HepG2 (cell line): ENCODE measurements at regions not wholly inside any gene's neighbourhood (a gene's known extent, or its start where the extent isn't known, plus 50 kb on each side); places are given as distances from the start of the nearest gene placed in this dataset.

Source experiments
- ATAC-seq: fragments of 200-7000 bp; cut with Tn5 transposase; 3 replicates; pipeline ENCODE4 v1.9.1; 2020; ENCODE audit warnings: mild to moderate bottlenecking, moderate library complexity
- BruUV-seq: library from RNA; stranded (reverse); fragments of 400-500 nt; replicated peaks from 2 replicates; lab custom pipeline; 2021; lab: Mats Ljungman, UMichigan
- CTCF ChIA-PET: fragments of 300-600 bp; formaldehyde crosslinking; extraction: SDS; loops from one replicate; lab custom pipeline; 2021; ENCODE audit warnings: low total read pairs, inconsistent platforms, low intra/inter-chr PET ratio; lab: Yijun Ruan, JAX
- POLR2A ChIA-PET: fragments of 350-600 bp; sonication (Branson Sonifier 250); formaldehyde crosslinking; loops from one replicate; lab custom pipeline; 2020; ENCODE audit warnings: antibody characterized with exemption, inconsistent platforms; lab: Yijun Ruan, JAX
- DNase-seq: peaks from one replicate; pipeline ENCODE4 v3.0.0-alpha.2; 2015; ENCODE audit warnings: low spot score
- FAIRE-seq: peaks from 3 replicates; lab custom pipeline; 2011; peaks lifted over from hg19 to GRCh38; lab: Jason Lieb, UNC
- H2AFZ ChIP-seq: one replicate; pipeline ENCODE4 v1.6.1; 2011; ENCODE audit warnings: low read length, inconsistent platforms
- H3K27ac ChIP-seq: fragments of 300-600 bp; 3 replicates; pipeline ENCODE4 v1.8.0; 2011; ENCODE audit warnings: mixed run types, mild to moderate bottlenecking, mixed read lengths, low read length, inconsistent platforms; ENCODE audit not compliant: insufficient read depth; ENCODE audit errors: extremely low read length
- H3K27me3 ChIP-seq, 2 experiments: fragments of 200-600 bp in 1 of 2; 2 replicates in 1 of 2; 3 replicates in 1 of 2; pipeline versions ENCODE4 v1.6.0 to v1.8.0; 2011; ENCODE audit warnings: low read length in 2 of 2, mild to moderate bottlenecking in 2 of 2, moderate library complexity in 2 of 2, inconsistent platforms in 1 of 2; ENCODE audit not compliant: insufficient read depth in 2 of 2, control insufficient read depth in 1 of 2
- H3K36me3 ChIP-seq, 2 experiments: fragments of 200-600 bp in 1 of 2; replicated peaks in 1 of 2; 2 replicates in 1 of 2; 3 replicates in 1 of 2; pipeline versions ENCODE4 v1.5.1 to v1.8.0; 2011; ENCODE audit warnings: low read length in 2 of 2, inconsistent platforms in 1 of 2; ENCODE audit not compliant: insufficient read depth in 2 of 2, control insufficient read depth in 1 of 2
- H3K4me1 ChIP-seq: 2 replicates; pipeline ENCODE4 v1.5.1; 2012; ENCODE audit warnings: low read length, inconsistent platforms; ENCODE audit not compliant: insufficient read depth
- H3K4me2 ChIP-seq: 2 replicates; pipeline ENCODE4 v1.6.0; 2011; ENCODE audit warnings: low read depth, low read length, inconsistent platforms
- H3K4me3 ChIP-seq, 3 experiments: fragments of 200-600 bp in 1 of 3; sonication (generic), shearing (Covaris generic) in 1 of 3; replicated peaks in 1 of 3; 2 replicates each; pipeline ENCODE4 v1.5.1; 2011 to 2016; ENCODE audit warnings: low read length in 3 of 3, inconsistent platforms in 2 of 3, low read depth in 2 of 3, mild to moderate bottlenecking in 2 of 3, control low read depth in 1 of 3, mixed read lengths in 1 of 3; ENCODE audit not compliant: insufficient read depth in 1 of 3
- H3K79me2 ChIP-seq: one replicate; pipeline ENCODE4 v1.6.1; 2011; ENCODE audit warnings: low read length, inconsistent platforms; ENCODE audit not compliant: insufficient read depth
- H3K9ac ChIP-seq: 2 replicates; pipeline ENCODE4 v1.6.0; 2011; ENCODE audit warnings: mild to moderate bottlenecking, low read depth, low read length, inconsistent platforms; ENCODE audit not compliant: insufficient read depth
- H3K9me3 ChIP-seq: 2 replicates; pipeline ENCODE4 v1.5.1; 2012; ENCODE audit warnings: mild to moderate bottlenecking, low read length
- H4K20me1 ChIP-seq: 2 replicates; pipeline ENCODE4 v1.6.0; 2011; ENCODE audit warnings: inconsistent platforms, mild to moderate bottlenecking, low read length, moderate library complexity; ENCODE audit not compliant: insufficient read depth
- ARID4A ChIP-seq: sonication (generic); formaldehyde crosslinking; IDR thresholded peaks from 2 replicates; pipeline ENCODE4 v1.5.0; 2020; ENCODE audit warnings: mild to moderate bottlenecking, missing genetic modification reagents, borderline replicate concordance
- ARNTL ChIP-seq: sonication (generic); formaldehyde crosslinking; IDR thresholded peaks from 2 replicates; pipeline ENCODE4 v1.4.0; 2020; ENCODE audit warnings: mild to moderate bottlenecking, missing genetic modification reagents
- ATF7 ChIP-seq, 2 experiments: fragments of 450-650 bp in 1 of 2; sonication (generic) in 1 of 2; formaldehyde crosslinking in 1 of 2; IDR thresholded peaks; 2 replicates each; pipeline versions ENCODE4 v1.4.0 to v1.6.1; 2016 to 2020; ENCODE audit warnings: antibody characterized with exemption in 1 of 2, mild to moderate bottlenecking in 1 of 2, missing genetic modification reagents in 1 of 2
- MAF1 ChIP-seq: sonication (generic); formaldehyde crosslinking; IDR thresholded peaks from 2 replicates; pipeline ENCODE4 v1.5.0; 2020; ENCODE audit warnings: missing genetic modification reagents, borderline replicate concordance
- PRPF4 ChIP-seq: fragments of 200-400 bp; formaldehyde crosslinking; IDR thresholded peaks from 2 replicates; pipeline ENCODE4 v1.6.1; 2016; ENCODE audit warnings: low read length, low read depth; ENCODE audit not compliant: poor library complexity, severe bottlenecking
- ZFP36 ChIP-seq: fragments of 150-350 bp; IDR thresholded peaks from 2 replicates; pipeline ENCODE4 v1.6.1; 2018; ENCODE audit warnings: borderline replicate concordance, low read length, low read depth; ENCODE audit not compliant: partially characterized antibody
- ZNF337 ChIP-seq: sonication (generic); formaldehyde crosslinking; IDR thresholded peaks from 2 replicates; pipeline ENCODE4 v1.5.1; 2020; ENCODE audit warnings: missing genetic modification reagents, low read depth, mild to moderate bottlenecking, borderline replicate concordance
- ZNF614 ChIP-seq: IDR thresholded peaks from 2 replicates; pipeline ENCODE4 v1.6.1; 2018; ENCODE audit warnings: missing biosample characterization, missing genetic modification reagents, inconsistent platforms, borderline replicate concordance
- WGBS: methylation state at CpG from one replicate; pipeline ENCODE4 v1.1.6; 2017; ENCODE audit warnings: low lambda C conversion rate; 5-methylcytosine and 5-hydroxymethylcytosine counted together
- in situ Hi-C: cut with HindIII; loops from 2 replicates; pipeline ENCODE4 v1.10.0; 2017; ENCODE audit warnings: low pct_unique_long_range_greater_than_20kb; ENCODE audit not compliant: extremely low pct_ligation_motif_present
- intact Hi-C: fragments of 100-400 bp; cut with micrococcal nuclease; formaldehyde crosslinking; loops from one replicate; pipeline ENCODE4 v1.10.0; 2022; ENCODE audit not compliant: unreplicated experiment
- TF ChIP-seq, protein P1 (sequence below): fragments of 450-650 bp; IDR thresholded peaks from 2 replicates; pipeline ENCODE4 v1.6.1; 2017; ENCODE audit warnings: mild to moderate bottlenecking

DNA sequence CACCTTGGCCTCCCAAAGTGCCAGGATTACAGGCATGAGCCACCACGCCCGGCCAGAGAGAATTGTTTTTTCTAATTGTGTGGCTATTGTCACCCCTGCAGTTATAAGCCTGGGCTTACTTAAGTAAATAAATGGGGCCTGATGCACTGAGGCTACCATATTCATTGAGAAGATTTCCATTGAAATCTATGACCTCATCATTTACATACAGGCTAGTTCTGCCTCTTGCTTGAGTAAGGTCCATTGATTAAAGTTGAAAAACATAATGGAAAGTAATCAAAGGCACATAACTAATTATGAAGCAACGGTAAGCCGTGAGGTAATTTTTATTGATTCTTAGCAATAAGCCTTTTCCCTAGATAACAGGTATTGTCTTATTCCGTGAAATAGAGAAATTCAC lies 788.9 kb downstream of the ADGRL2 start:
- ChIA-PET POLR2A (no interaction called here), CTCF (no interaction called here)
- intact Hi-C loops: no loop called here
- no peak overlapping the region for H3K4me2 ChIP-seq
- no peaks in the 10 kb centered on the region for H3K79me2 ChIP-seq
- no peaks in the 10 kb centered on the region; a peak in 1 of 5 replicates for H3K27me3 ChIP-seq
- no peak overlapping the region for H3K27ac ChIP-seq
- no peak overlapping the region for H3K4me3 ChIP-seq
- no peak for FAIRE-seq
- 39% methylated on average over 5 of the region's 5 CpGs for WGBS
- no peak overlapping the region for H3K9ac ChIP-seq
- TF ChIP-seq MAF1 (CRISPR knock-in tag): no peak
- peak; percentile 78 for TF ChIP-seq ATF7 (IDR thresholded peaks at IDR 0.05)
- TF ChIP-seq ATF7 (CRISPR knock-in tag; IDR thresholded peaks at IDR 0.05): no peak
- no peak for DNase-seq
- H2AFZ ChIP-seq: no peak overlapping the region
- in situ Hi-C loops: no loop called here
- no peaks in the 10 kb centered on the region for H3K36me3 ChIP-seq
- no peaks in the 10 kb centered on the region for H4K20me1 ChIP-seq
- BruUV-seq: no TSS peak
- no peak for ATAC-seq
- peaks cover 75% of the 10 kb centered on the region for H3K9me3 ChIP-seq
- no peaks in the 10 kb centered on the region for H3K4me1 ChIP-seq

- Histone ChIP-seq H3K4me2 (no peak overlapping the region), H3K4me3 (no peak overlapping the region), H3K9ac (no peak overlapping the region), H4K20me1 (no peaks in the 10 kb centered on the region), H3K27ac (no peak overlapping the region), H3K79me2 (no peaks in the 10 kb centered on the region), H3K9me3 (peaks cover 64% of the 10 kb centered on the region), H3K27me3 (no peaks in the 10 kb centered on the region), H3K4me1 (no peaks in the 10 kb centered on the region), H3K36me3 (no peaks in the 10 kb centered on the region), H2AFZ (no peak overlapping the region)
- intact Hi-C loops: no loop called here
- DNase-seq (no peak), FAIRE-seq (no peak), ATAC-seq (no peak)
- ChIA-PET CTCF (no interaction called here), POLR2A (no interaction called here)
- in situ Hi-C loops: no loop called here
- WGBS: 0% methylated on average over 1 of the region's 1 CpG
- no TSS peak for BruUV-seq
- TF ChIP-seq ZNF337 (CRISPR knock-in tag): no peak
- TF ChIP-seq ARID4A (CRISPR knock-in tag): no peak
- TF ChIP-seq ARNTL (CRISPR knock-in tag): no peak
- no peak for TF ChIP-seq MAF1 (CRISPR knock-in tag)
- TF ChIP-seq, protein P1, sequence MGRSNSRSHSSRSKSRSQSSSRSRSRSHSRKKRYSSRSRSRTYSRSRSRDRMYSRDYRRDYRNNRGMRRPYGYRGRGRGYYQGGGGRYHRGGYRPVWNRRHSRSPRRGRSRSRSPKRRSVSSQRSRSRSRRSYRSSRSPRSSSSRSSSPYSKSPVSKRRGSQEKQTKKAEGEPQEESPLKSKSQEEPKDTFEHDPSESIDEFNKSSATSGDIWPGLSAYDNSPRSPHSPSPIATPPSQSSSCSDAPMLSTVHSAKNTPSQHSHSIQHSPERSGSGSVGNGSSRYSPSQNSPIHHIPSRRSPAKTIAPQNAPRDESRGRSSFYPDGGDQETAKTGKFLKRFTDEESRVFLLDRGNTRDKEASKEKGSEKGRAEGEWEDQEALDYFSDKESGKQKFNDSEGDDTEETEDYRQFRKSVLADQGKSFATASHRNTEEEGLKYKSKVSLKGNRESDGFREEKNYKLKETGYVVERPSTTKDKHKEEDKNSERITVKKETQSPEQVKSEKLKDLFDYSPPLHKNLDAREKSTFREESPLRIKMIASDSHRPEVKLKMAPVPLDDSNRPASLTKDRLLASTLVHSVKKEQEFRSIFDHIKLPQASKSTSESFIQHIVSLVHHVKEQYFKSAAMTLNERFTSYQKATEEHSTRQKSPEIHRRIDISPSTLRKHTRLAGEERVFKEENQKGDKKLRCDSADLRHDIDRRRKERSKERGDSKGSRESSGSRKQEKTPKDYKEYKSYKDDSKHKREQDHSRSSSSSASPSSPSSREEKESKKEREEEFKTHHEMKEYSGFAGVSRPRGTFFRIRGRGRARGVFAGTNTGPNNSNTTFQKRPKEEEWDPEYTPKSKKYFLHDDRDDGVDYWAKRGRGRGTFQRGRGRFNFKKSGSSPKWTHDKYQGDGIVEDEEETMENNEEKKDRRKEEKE: no peak
- TF ChIP-seq PRPF4: no peak
- TF ChIP-seq ZNF614: no peak
- TF ChIP-seq ZFP36: no peak
Observed at GRCh38 chr1:82587371-82587770, 786.6 kb downstream of the ADGRL2 start.
